ENCODE measurements at regions not wholly inside any gene's neighbourhood (a gene's known extent, or its start where the extent isn't known, plus 50 kb on each side); places are given as distances from the start of the nearest gene placed in this dataset.

GRCh38 chr2:238694136-238694755 is 153.6 kb upstream of the TWIST2 start:
- TF ChIP-seq RFX5 (IDR thresholded peaks at IDR 0.05) (no peak), PHF8 (IDR thresholded peaks at IDR 0.05; ENCODE audit: borderline replicate concordance, low read depth) (no peak), CTCF (IDR thresholded peaks at IDR 0.05) (no peak), NR3C1 (IDR thresholded peaks at IDR 0.05) (no peak), NPAS2 (CRISPR knock-in tag; IDR thresholded peaks at IDR 0.05; ENCODE audit: borderline replicate concordance) (no peak), GATA3 (IDR thresholded peaks at IDR 0.05; ENCODE audit: borderline replicate concordance) (no peak), POLR2AphosphoS2 (conservative IDR thresholded peaks at IDR 0.05; ENCODE audit: low read length) (no peak), FOSL2 (IDR thresholded peaks at IDR 0.05) (no peak), FOSL2 (CRISPR knock-in tag; IDR thresholded peaks at IDR 0.05) (no peak), KDM1A (IDR thresholded peaks at IDR 0.05; ENCODE audit: low read depth) (no peak), SMC3 (IDR thresholded peaks at IDR 0.05) (no peak), CHD2 (IDR thresholded peaks at IDR 0.05; ENCODE audit: low read length, partially characterized antibody) (no peak), ZSCAN20 (CRISPR knock-in tag; IDR thresholded peaks at IDR 0.05) (no peak)
- no peak for ATAC-seq
- Histone ChIP-seq H3K4me1 (no peaks in the 10 kb centered on the region), H3K4me2 (no peak overlapping the region), H3K9me3 (no peaks in the 10 kb centered on the region), H3K27ac (peak overlapping the region in 1 of 2 experiments; percentile 4; a peak in 1 of 6 replicates), H3K4me3 (no peak overlapping the region)
- CTCF ChIA-PET, result no interaction called here
- FAIRE-seq, result no peak
- no peak for DNase-seq (ENCODE audit: low read depth in 1 of 2, low spot score in 1 of 2)
- POLR2A ChIA-PET, result no interaction called here
- 87% methylated on average over 8 of the region's 8 CpGs for WGBS (ENCODE audit: missing lambda C conversion rate)

GRCh38 chr2:238694922-238695321 is 153.0 kb upstream of the TWIST2 start:
- POLR2A ChIA-PET, result no interaction called here
- DNase-seq (ENCODE audit: low read depth in 1 of 2, low spot score in 1 of 2) (no peak), ATAC-seq (no peak), FAIRE-seq (no peak)
- Histone ChIP-seq H3K27ac (no peak overlapping the region), H3K4me2 (no peak overlapping the region), H3K4me3 (no peak overlapping the region), H3K9me3 (no peaks in the 10 kb centered on the region), H3K4me1 (no peaks in the 10 kb centered on the region)
- WGBS (ENCODE audit: missing lambda C conversion rate), result 83% methylated on average over 6 of the region's 6 CpGs
- CTCF ChIA-PET, result no interaction called here
- TF ChIP-seq HOXB13 (CRISPR knock-in tag; IDR thresholded peaks at IDR 0.05; ENCODE audit: low read depth), result no peak
- no peak for TF ChIP-seq TP53 (CRISPR knock-in tag; IDR thresholded peaks at IDR 0.05)
- no peak for TF ChIP-seq FOSL2 (IDR thresholded peaks at IDR 0.05)
- no peak for TF ChIP-seq FOSL2 (CRISPR knock-in tag; IDR thresholded peaks at IDR 0.05)
- no peak for TF ChIP-seq CHD4 (IDR thresholded peaks at IDR 0.05; ENCODE audit: borderline replicate concordance)
- no peak for TF ChIP-seq NPAS2 (CRISPR knock-in tag; IDR thresholded peaks at IDR 0.05; ENCODE audit: borderline replicate concordance)
- no peak for TF ChIP-seq RARB (CRISPR knock-in tag; IDR thresholded peaks at IDR 0.05)
- no peak for TF ChIP-seq CTCF (IDR thresholded peaks at IDR 0.05)
- TF ChIP-seq POLR2AphosphoS2 (conservative IDR thresholded peaks at IDR 0.05; ENCODE audit: low read length), result no peak
- no peak for TF ChIP-seq HOXA7 (CRISPR knock-in tag; IDR thresholded peaks at IDR 0.05)
- no peak for TF ChIP-seq CBX8 (IDR thresholded peaks at IDR 0.05)
- TF ChIP-seq PHF8 (IDR thresholded peaks at IDR 0.05; ENCODE audit: borderline replicate concordance, low read depth), result no peak
- no peak for TF ChIP-seq RNF2 (IDR thresholded peaks at IDR 0.05; ENCODE audit: borderline replicate concordance, low read depth)
- TF ChIP-seq JUNB (IDR thresholded peaks at IDR 0.05), result no peak
- no peak for TF ChIP-seq HOXB5 (CRISPR knock-in tag; IDR thresholded peaks at IDR 0.05)
- TF ChIP-seq REST (IDR thresholded peaks at IDR 0.05), result no peak
- TF ChIP-seq HES2 (IDR thresholded peaks at IDR 0.05), result no peak
- TF ChIP-seq CHD2 (IDR thresholded peaks at IDR 0.05; ENCODE audit: low read length, partially characterized antibody), result no peak
- TF ChIP-seq, protein P1, sequence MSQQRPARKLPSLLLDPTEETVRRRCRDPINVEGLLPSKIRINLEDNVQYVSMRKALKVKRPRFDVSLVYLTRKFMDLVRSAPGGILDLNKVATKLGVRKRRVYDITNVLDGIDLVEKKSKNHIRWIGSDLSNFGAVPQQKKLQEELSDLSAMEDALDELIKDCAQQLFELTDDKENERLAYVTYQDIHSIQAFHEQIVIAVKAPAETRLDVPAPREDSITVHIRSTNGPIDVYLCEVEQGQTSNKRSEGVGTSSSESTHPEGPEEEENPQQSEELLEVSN (IDR thresholded peaks at IDR 0.05; ENCODE audit: borderline replicate concordance, low read depth), result no peak
- TF ChIP-seq, protein P2, sequence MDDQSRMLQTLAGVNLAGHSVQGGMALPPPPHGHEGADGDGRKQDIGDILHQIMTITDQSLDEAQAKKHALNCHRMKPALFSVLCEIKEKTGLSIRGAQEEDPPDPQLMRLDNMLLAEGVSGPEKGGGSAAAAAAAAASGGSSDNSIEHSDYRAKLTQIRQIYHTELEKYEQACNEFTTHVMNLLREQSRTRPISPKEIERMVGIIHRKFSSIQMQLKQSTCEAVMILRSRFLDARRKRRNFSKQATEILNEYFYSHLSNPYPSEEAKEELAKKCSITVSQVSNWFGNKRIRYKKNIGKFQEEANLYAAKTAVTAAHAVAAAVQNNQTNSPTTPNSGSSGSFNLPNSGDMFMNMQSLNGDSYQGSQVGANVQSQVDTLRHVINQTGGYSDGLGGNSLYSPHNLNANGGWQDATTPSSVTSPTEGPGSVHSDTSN (IDR thresholded peaks at IDR 0.05), result no peak
- no peak for TF ChIP-seq SREBF2 (IDR thresholded peaks at IDR 0.05)

Data from A549 (cell line).